ENCODE measurements at regions not wholly inside any gene's neighbourhood (a gene's known extent, or its start where the extent isn't known, plus 50 kb on each side); places are given as distances from the start of the nearest gene placed in this dataset.

- intact Hi-C loops (cut with micrococcal nuclease; ENCODE audit: unreplicated experiment), result no loop called here
- TSS peak; percentile 92 for BruUV-seq (replicated peaks)
- no peak for DNase-seq
- no peaks in the 10 kb centered on the region for H3K9me3 Mint-ChIP-seq (ENCODE audit: unreplicated experiment)
- Histone ChIP-seq H3K4me3 (ENCODE audit: low read depth, low read length) (no peak overlapping the region), H3K4me1 (peaks cover 26% of the 10 kb centered on the region), H3K9me3 (peaks cover 11% of the 10 kb centered on the region; the same call in 1 of the 2 replicates), H3K36me3 (ENCODE audit: control insufficient read depth, insufficient read depth, low read length) (no peaks in the 10 kb centered on the region), H3K27me3 (replicated peaks; ENCODE audit: control insufficient read depth, insufficient read depth, low read length) (no peaks in the 10 kb centered on the region)
- H3K4me1 Mint-ChIP-seq (ENCODE audit: low read depth, unreplicated experiment), result peaks cover 26% of the 10 kb centered on the region
- H3K27ac Mint-ChIP-seq (ENCODE audit: unreplicated experiment), result peak overlapping the region; percentile 95
- TF ChIP-seq CTCF (IDR thresholded peaks at IDR 0.05; ENCODE audit: insufficient read depth in 1 of 2, low read depth in 1 of 2, low read length in 1 of 2, severe bottlenecking in 1 of 2, unreplicated experiment in 1 of 2), result no peak
- peak overlapping the region; percentile 39 for H3K4me3 Mint-ChIP-seq (ENCODE audit: unreplicated experiment)
- peaks cover 7% of the 10 kb centered on the region for H3K36me3 Mint-ChIP-seq (ENCODE audit: insufficient read depth, unreplicated experiment)
- no peaks in the 10 kb centered on the region for H3K27me3 Mint-ChIP-seq (ENCODE audit: insufficient read depth, unreplicated experiment)
- ChIA-PET POLR2A (interaction anchor here (0.6 kb wide), 1 partner anchor 1110 kb away, joined by 3 read pairs; the partner anchor contains the start of gene AMD1), CTCF (no interaction called here)
Measured at GRCh38 chr6:111984516-111985201, 69.2 kb upstream of the CCN6 start.

GRCh38 chr6:111985202-111985731 is 68.6 kb upstream of the CCN6 start:
- CTCF ChIA-PET, result no interaction called here
- Histone ChIP-seq H3K9me3 (peaks cover 11% of the 10 kb centered on the region; the same call in 1 of the 2 replicates), H3K27me3 (replicated peaks; ENCODE audit: control insufficient read depth, insufficient read depth, low read length) (no peaks in the 10 kb centered on the region), H3K36me3 (ENCODE audit: control insufficient read depth, insufficient read depth, low read length) (no peaks in the 10 kb centered on the region), H3K4me3 (ENCODE audit: low read depth, low read length) (no peak overlapping the region), H3K4me1 (peaks cover 26% of the 10 kb centered on the region)
- Mint-ChIP-seq H3K4me1 (ENCODE audit: low read depth, unreplicated experiment) (peaks cover 26% of the 10 kb centered on the region), H3K9me3 (ENCODE audit: unreplicated experiment) (no peaks in the 10 kb centered on the region), H3K27ac (ENCODE audit: unreplicated experiment) (peak overlapping the region; percentile 95), H3K27me3 (ENCODE audit: insufficient read depth, unreplicated experiment) (no peaks in the 10 kb centered on the region), H3K4me3 (ENCODE audit: unreplicated experiment) (peak overlapping the region; percentile 39), H3K36me3 (ENCODE audit: insufficient read depth, unreplicated experiment) (peaks cover 7% of the 10 kb centered on the region)
- BruUV-seq (replicated peaks), result no TSS peak
- peak; percentile 71 to 80 for DNase-seq
- no peak for TF ChIP-seq CTCF (IDR thresholded peaks at IDR 0.05; ENCODE audit: insufficient read depth in 1 of 2, low read depth in 1 of 2, low read length in 1 of 2, severe bottlenecking in 1 of 2, unreplicated experiment in 1 of 2)
- intact Hi-C loops (cut with micrococcal nuclease; ENCODE audit: unreplicated experiment), result no loop called here
- POLR2A ChIA-PET, result interaction anchor here (0.6 kb wide), 1 partner anchor 1111 kb away, joined by 3 read pairs; the partner anchor contains the start of gene AMD1

GRCh38 chr6:111986651-111987050 is 67.3 kb upstream of the CCN6 start:
- no peak for DNase-seq
- no peak overlapping the region for H3K4me3 ChIP-seq (ENCODE audit: low read depth, low read length)
- Mint-ChIP-seq H3K27me3 (ENCODE audit: insufficient read depth, unreplicated experiment) (no peaks in the 10 kb centered on the region), H3K27ac (ENCODE audit: unreplicated experiment) (no peak overlapping the region), H3K9me3 (ENCODE audit: unreplicated experiment) (no peaks in the 10 kb centered on the region), H3K36me3 (ENCODE audit: insufficient read depth, unreplicated experiment) (peaks cover 7% of the 10 kb centered on the region), H3K4me1 (ENCODE audit: low read depth, unreplicated experiment) (peaks cover 26% of the 10 kb centered on the region), H3K4me3 (ENCODE audit: unreplicated experiment) (no peak overlapping the region)
- BruUV-seq (replicated peaks), result no TSS peak
- intact Hi-C loops (cut with micrococcal nuclease; ENCODE audit: unreplicated experiment), result no loop called here
- peaks cover 26% of the 10 kb centered on the region for H3K4me1 ChIP-seq
- H3K27me3 ChIP-seq (replicated peaks; ENCODE audit: control insufficient read depth, insufficient read depth, low read length), result no peaks in the 10 kb centered on the region
- POLR2A ChIA-PET, result no interaction called here
- CTCF ChIA-PET, result no interaction called here
- peaks cover 11% of the 10 kb centered on the region; the same call in 1 of the 2 replicates for H3K9me3 ChIP-seq
- no peaks in the 10 kb centered on the region for H3K36me3 ChIP-seq (ENCODE audit: control insufficient read depth, insufficient read depth, low read length)
- no peak for TF ChIP-seq CTCF (IDR thresholded peaks at IDR 0.05; ENCODE audit: insufficient read depth in 1 of 2, low read depth in 1 of 2, low read length in 1 of 2, severe bottlenecking in 1 of 2, unreplicated experiment in 1 of 2)

Measured in Caco-2 (cell line).